Adrenal gland (tissue), 5 donors: ENCODE measurements at regions not wholly inside any gene's neighbourhood (a gene's known extent, or its start where the extent isn't known, plus 50 kb on each side); places are given as distances from the start of the nearest gene placed in this dataset.

Experiments
- CTCF ChIP-seq, 6 experiments: fragments of 450-650 bp in 4 of 6; fragments of 200-600 bp in 2 of 6; sonication (generic) in 1 of 6; IDR thresholded peaks; 1 replicate in 5 of 6; 2 replicates in 1 of 6; pipeline versions ENCODE4 v1.5.1 to v1.8.0; 2016 to 2021; ENCODE audit warnings: antibody characterized with exemption in 6 of 6, mild to moderate bottlenecking in 2 of 6, moderate library complexity in 1 of 6
- POLR2A ChIP-seq, 2 donors: fragments of 450-650 bp; IDR thresholded peaks; one replicate each; pipeline ENCODE4 v1.6.1; 2017; ENCODE audit warnings: antibody characterized with exemption in 2 of 2, mild to moderate bottlenecking in 2 of 2, moderate library complexity in 1 of 2
- donor health status: DM: no; HTN: no; CAD: no.

DNA sequence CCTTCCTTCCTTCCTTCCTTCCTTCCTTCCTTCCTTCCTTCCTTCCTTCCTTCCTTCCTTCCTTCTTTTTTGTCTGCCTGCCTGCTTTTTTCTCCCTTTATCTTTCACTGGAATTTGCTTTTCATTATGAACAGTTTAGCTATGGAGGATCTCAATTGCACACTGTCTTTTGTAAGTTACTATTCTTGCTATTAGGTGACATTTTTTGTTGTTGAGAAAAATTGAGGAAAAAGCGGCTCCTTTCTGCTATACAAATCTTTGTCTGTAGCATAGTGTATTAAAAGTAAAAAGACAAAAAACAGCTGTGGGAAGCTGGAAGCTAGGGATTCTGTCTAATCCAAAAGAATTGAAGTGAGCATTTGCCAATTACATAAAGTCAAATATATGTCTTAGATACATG is 448.7 kb downstream of the DCDC2C start:
- TF ChIP-seq CTCF (IDR thresholded peaks at IDR 0.05) (no peak), POLR2A (IDR thresholded peaks at IDR 0.05) (no peak)
